HAP-1 (cell line): ENCODE measurements at regions not wholly inside any gene's neighbourhood (a gene's known extent, or its start where the extent isn't known, plus 50 kb on each side); places are given as distances from the start of the nearest gene placed in this dataset.
"Not testable (repeated sequence)": the region's sequence is repeated elsewhere in the genome, so short reads cannot be mapped to it uniquely, and the experiment has no call there.

Source experiments
- DNase-seq, 2 experiments: peaks; one replicate each; pipeline ENCODE4 v3.0.0-alpha.2; 2016 to 2020; ENCODE audit warnings: low spot score in 2 of 2
- H3K27me3 ChIP-seq: fragments of 250-450 bp; sonication (Bioruptor Pico); 2 replicates; pipeline ENCODE4 v1.5.1; 2020; ENCODE audit warnings: low read depth, mild to moderate bottlenecking, moderate library complexity
- H3K36me3 ChIP-seq: fragments of 250-450 bp; sonication (Bioruptor Pico); replicated peaks from 2 replicates; pipeline ENCODE4 v1.5.1; 2020; ENCODE audit warnings: mild to moderate bottlenecking
- H3K4me1 ChIP-seq: fragments of 250-450 bp; sonication (Bioruptor Pico); 2 replicates; pipeline ENCODE4 v1.5.1; 2020; ENCODE audit warnings: mild to moderate bottlenecking
- H3K4me3 ChIP-seq: fragments of 250-450 bp; sonication (Bioruptor Pico); 2 replicates; pipeline ENCODE4 v1.5.1; 2020; ENCODE audit warnings: mild to moderate bottlenecking, moderate library complexity
- H3K9me3 ChIP-seq: fragments of 250-450 bp; sonication (Bioruptor Pico); 2 replicates; pipeline ENCODE4 v1.5.1; 2020; ENCODE audit warnings: mild to moderate bottlenecking, moderate library complexity
- in situ Hi-C: fragments of 300-500 bp; cut with MboI; formaldehyde crosslinking; loops from 3 replicates; pipeline ENCODE4 v1.14.3; 2020; ENCODE audit warnings: low sequenced_read_pairs, inconsistent platforms, mixed read lengths

- Histone ChIP-seq H3K4me3 (no peak overlapping the region), H3K9me3 (no peaks in the 10 kb centered on the region), H3K36me3 (no peaks in the 10 kb centered on the region), H3K27me3 (no peaks in the 10 kb centered on the region), H3K4me1 (no peaks in the 10 kb centered on the region)
- in situ Hi-C loops: no loop called here
- DNase-seq: no peak
Measured at GRCh38 chr11:98536023-98536422, 484.7 kb upstream of the CNTN5 start.

GRCh38 chr11:98538358-98538757 is 482.4 kb upstream of the CNTN5 start:
- H3K4me1 ChIP-seq, H3K9me3 ChIP-seq, H3K36me3 ChIP-seq, H3K27me3 ChIP-seq, in situ Hi-C loops, H3K4me3 ChIP-seq, DNase-seq: not testable (repeated sequence)

DNA sequence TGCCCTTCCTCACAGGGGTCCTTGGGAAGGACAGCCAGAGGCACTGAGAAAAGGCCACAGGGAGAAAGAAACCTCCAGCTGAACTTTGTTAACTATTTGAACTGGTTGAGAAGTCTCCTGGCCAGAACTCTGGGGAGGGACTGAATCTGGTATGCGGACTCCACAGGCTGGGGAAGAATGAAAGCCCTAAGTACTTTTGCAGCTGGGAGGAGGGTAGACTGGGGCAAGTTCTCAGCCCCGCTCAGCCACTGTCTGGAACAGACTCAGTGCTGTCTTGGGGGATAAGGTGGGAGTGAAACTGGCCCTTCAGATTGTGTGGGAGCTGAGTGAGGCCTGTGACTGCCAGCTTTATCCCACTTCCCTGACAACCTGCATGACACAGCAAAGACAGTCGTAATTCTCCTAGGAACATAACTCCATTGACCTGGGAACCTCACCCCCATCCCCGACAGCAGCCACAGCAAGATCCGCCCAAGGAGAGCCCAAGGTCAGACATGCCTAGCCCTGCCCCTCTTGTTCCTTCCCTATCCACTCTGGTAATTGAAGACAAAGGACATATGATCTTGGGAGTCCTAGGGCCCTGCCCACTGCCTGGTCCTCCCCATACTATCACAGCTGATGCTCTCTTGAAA is 475.1 kb upstream of the CNTN5 start:
- no peak for DNase-seq
- in situ Hi-C loops: no loop called here
- Histone ChIP-seq H3K9me3 (no peaks in the 10 kb centered on the region), H3K4me3 (no peak overlapping the region), H3K4me1 (no peaks in the 10 kb centered on the region), H3K27me3 (no peaks in the 10 kb centered on the region), H3K36me3 (no peaks in the 10 kb centered on the region)

GRCh38 chr11:98549571-98549970 is 471.2 kb upstream of the CNTN5 start:
- Histone ChIP-seq H3K9me3 (no peaks in the 10 kb centered on the region), H3K4me1 (no peaks in the 10 kb centered on the region), H3K27me3 (no peaks in the 10 kb centered on the region), H3K4me3 (no peak overlapping the region), H3K36me3 (no peaks in the 10 kb centered on the region)
- no peak for DNase-seq
- in situ Hi-C loops: no loop called here

DNA sequence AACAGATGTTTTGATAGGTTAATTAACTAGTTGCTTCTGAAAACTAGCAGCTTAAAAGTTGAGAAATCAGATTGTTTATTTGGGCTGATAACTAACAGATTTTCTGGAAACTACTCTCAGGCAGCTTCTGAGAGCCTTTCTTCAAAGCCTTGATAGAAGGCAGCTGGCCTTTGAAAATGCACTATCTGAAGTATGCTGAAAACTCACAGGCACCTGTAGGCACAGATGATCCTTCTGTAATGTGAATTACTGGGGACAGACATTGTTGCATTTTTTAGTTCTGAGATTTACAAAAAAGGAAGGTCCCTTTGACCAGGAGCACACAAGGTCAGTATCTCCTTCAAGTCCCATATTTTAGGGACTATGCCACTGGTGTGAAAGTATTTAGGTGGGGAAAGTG is 460.8 kb upstream of the CNTN5 start:
- no peaks in the 10 kb centered on the region for H3K9me3 ChIP-seq
- no peaks in the 10 kb centered on the region for H3K27me3 ChIP-seq
- no peaks in the 10 kb centered on the region for H3K4me1 ChIP-seq
- no peaks in the 10 kb centered on the region for H3K36me3 ChIP-seq
- in situ Hi-C loops: no loop called here
- H3K4me3 ChIP-seq: no peak overlapping the region
- DNase-seq: no peak

GRCh38 chr11:98561252-98561651 is 459.5 kb upstream of the CNTN5 start:
- Histone ChIP-seq H3K4me3 (no peak overlapping the region), H3K9me3 (no peaks in the 10 kb centered on the region), H3K4me1 (no peaks in the 10 kb centered on the region), H3K27me3 (no peaks in the 10 kb centered on the region), H3K36me3 (no peaks in the 10 kb centered on the region)
- in situ Hi-C loops: no loop called here
- DNase-seq: no peak

DNA sequence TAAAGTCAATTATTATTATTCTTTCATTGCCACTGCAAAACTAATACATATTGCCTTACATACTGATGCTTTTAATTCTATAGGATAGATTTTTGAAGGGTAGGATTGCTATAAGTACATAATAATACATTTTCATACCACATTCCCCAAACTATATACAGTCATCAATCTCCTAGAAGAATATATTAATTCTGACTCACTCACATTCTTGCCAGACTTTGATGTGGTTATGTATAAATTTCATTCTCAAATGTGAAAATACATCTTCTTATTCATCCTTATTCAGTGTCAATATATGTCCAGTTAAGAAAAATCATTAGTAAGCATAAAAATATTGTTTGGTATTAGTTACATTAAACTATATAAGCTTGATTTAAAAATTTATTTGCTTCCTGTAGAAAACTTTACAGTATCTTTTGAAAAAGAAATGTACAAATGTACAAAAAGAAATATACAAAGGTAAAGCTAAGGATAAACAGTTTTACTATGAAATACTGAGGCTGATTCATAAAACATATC is 458.8 kb upstream of the CNTN5 start:
- Histone ChIP-seq H3K4me1 (no peaks in the 10 kb centered on the region), H3K4me3 (no peak overlapping the region), H3K27me3 (no peaks in the 10 kb centered on the region), H3K36me3 (no peaks in the 10 kb centered on the region), H3K9me3 (no peaks in the 10 kb centered on the region)
- DNase-seq: no peak
- in situ Hi-C loops: no loop called here

GRCh38 chr11:98564233-98564632 is 456.5 kb upstream of the CNTN5 start:
- Histone ChIP-seq H3K36me3 (no peaks in the 10 kb centered on the region), H3K4me1 (no peaks in the 10 kb centered on the region), H3K27me3 (no peaks in the 10 kb centered on the region), H3K4me3 (no peak overlapping the region), H3K9me3 (no peaks in the 10 kb centered on the region)
- in situ Hi-C loops: no loop called here
- DNase-seq: no peak

GRCh38 chr11:98564881-98565280 is 455.9 kb upstream of the CNTN5 start:
- no peak overlapping the region for H3K4me3 ChIP-seq
- no peak for DNase-seq
- in situ Hi-C loops: no loop called here
- H3K27me3 ChIP-seq: no peaks in the 10 kb centered on the region
- no peaks in the 10 kb centered on the region for H3K9me3 ChIP-seq
- H3K36me3 ChIP-seq: no peaks in the 10 kb centered on the region
- H3K4me1 ChIP-seq: no peaks in the 10 kb centered on the region

- Histone ChIP-seq H3K27me3 (no peaks in the 10 kb centered on the region), H3K36me3 (no peaks in the 10 kb centered on the region), H3K4me1 (no peaks in the 10 kb centered on the region), H3K4me3 (no peak overlapping the region), H3K9me3 (no peaks in the 10 kb centered on the region)
- in situ Hi-C loops: no loop called here
- DNase-seq: no peak
Measured at GRCh38 chr11:98565311-98565710, 455.4 kb upstream of the CNTN5 start.

DNA sequence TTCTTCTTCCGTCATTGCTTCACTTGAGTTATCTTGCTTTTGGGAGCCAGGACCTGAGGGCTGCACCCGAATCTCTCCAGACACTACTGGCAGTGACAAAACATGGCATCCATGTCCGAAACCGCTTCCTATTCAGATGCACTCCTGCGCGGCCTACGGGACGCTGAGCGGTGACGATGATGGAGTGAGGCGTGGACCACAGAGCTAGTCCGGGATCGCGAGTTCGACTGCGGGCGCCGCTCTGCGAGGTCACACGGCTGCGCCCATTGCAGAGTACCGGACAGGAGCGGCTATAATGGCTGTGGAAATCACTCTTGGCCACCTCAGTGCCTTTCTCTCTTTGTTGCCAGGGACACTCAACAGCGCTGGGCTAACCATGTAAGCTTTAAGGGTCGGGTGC is 453.8 kb upstream of the CNTN5 start:
- no peak for DNase-seq
- in situ Hi-C loops: no loop called here
- Histone ChIP-seq H3K9me3 (no peaks in the 10 kb centered on the region), H3K4me1 (no peaks in the 10 kb centered on the region), H3K4me3 (no peak overlapping the region), H3K27me3 (no peaks in the 10 kb centered on the region), H3K36me3 (no peaks in the 10 kb centered on the region)

DNA sequence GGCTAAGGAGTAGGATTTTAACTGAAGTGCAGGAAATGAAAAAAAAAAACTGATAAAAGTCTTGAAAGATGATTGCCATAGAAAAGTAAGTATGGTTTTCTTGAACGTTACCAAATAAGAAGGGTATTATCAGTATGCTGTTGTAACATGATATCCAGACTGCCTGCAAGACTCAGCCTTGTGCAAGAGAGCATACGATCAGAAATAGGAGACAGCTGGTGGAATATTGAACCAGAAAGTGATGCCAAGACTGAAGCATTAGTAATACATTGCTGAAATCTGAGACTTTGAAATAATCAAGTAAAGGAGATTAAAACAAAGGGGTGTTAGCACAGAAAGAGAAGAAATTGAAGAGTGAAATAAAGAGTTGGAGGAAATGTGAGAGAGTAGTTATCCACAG is 452.7 kb upstream of the CNTN5 start:
- DNase-seq: no peak
- H3K27me3 ChIP-seq: no peaks in the 10 kb centered on the region
- in situ Hi-C loops: no loop called here
- no peaks in the 10 kb centered on the region for H3K4me1 ChIP-seq
- H3K9me3 ChIP-seq: no peaks in the 10 kb centered on the region
- no peak overlapping the region for H3K4me3 ChIP-seq
- no peaks in the 10 kb centered on the region for H3K36me3 ChIP-seq

GRCh38 chr11:98572941-98573340 is 447.8 kb upstream of the CNTN5 start:
- no peak for DNase-seq
- Histone ChIP-seq H3K9me3 (no peaks in the 10 kb centered on the region), H3K4me1 (no peaks in the 10 kb centered on the region), H3K4me3 (no peak overlapping the region), H3K27me3 (no peaks in the 10 kb centered on the region), H3K36me3 (no peaks in the 10 kb centered on the region)
- in situ Hi-C loops: no loop called here

GRCh38 chr11:98587884-98588283 is 432.9 kb upstream of the CNTN5 start:
- no peak for DNase-seq
- Histone ChIP-seq H3K4me3 (no peak overlapping the region), H3K27me3 (no peaks in the 10 kb centered on the region), H3K36me3 (no peaks in the 10 kb centered on the region), H3K4me1 (no peaks in the 10 kb centered on the region), H3K9me3 (no peaks in the 10 kb centered on the region)
- in situ Hi-C loops: no loop called here

DNA sequence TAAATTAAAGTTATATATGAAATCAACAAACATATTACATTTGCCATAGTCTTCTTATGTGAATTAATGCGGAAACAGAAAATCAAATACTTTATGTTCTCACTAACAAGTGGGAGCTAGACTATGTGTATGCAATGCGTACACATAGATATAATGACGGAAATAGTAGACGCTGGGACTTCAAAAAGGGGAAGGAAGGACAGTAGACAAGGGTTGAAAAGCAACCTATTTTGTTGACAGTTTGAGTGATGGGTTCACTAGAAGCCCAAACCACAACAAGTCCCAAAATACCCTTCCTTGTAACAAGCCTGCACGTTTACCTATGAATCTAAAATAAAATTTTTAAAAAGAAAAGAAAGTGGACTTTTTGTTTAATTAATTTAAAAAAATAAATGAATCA is 430.8 kb upstream of the CNTN5 start:
- no peaks in the 10 kb centered on the region for H3K9me3 ChIP-seq

More for the DNA sequence above, 430.8 kb upstream of the CNTN5 start:
- in situ Hi-C loops: no loop called here
- Histone ChIP-seq H3K36me3 (no peaks in the 10 kb centered on the region), H3K4me1 (no peaks in the 10 kb centered on the region), H3K4me3 (no peak overlapping the region), H3K27me3 (no peaks in the 10 kb centered on the region)
- DNase-seq: no peak
